H1 (cell line): ENCODE measurements at regions not wholly inside any gene's neighbourhood (a gene's known extent, or its start where the extent isn't known, plus 50 kb on each side); places are given as distances from the start of the nearest gene placed in this dataset.

ENCODE experiments used
- CTCF ChIA-PET: fragments of 300-600 bp; sonication (Branson Sonifier 250); formaldehyde crosslinking; loops from one replicate; lab custom pipeline; 2021; ENCODE audit not compliant: partially characterized antibody; lab: Charles Lee
- POLR2A ChIA-PET: fragments of 300-600 bp; sonication (Branson Sonifier 250); formaldehyde crosslinking; loops from one replicate; lab custom pipeline; 2021; ENCODE audit warnings: inconsistent platforms; ENCODE audit not compliant: partially characterized antibody; lab: Charles Lee
- DNase-seq, 2 experiments: peaks; one replicate each; pipeline versions ENCODE4 v3.0.0 to v3.0.0-alpha.2; 2010 to 2022; ENCODE audit warnings: low spot score in 2 of 2, low read depth in 1 of 2, mixed read lengths in 1 of 2
- FAIRE-seq: peaks from 2 replicates; lab custom pipeline; 2011; peaks lifted over from hg19 to GRCh38; lab: Jason Lieb, UNC
- H2AFZ ChIP-seq: 2 replicates; pipeline ENCODE4 v1.8.1; 2012; ENCODE audit warnings: low read length, inconsistent platforms
- H2AK5ac ChIP-seq: 2 replicates; pipeline ENCODE4 v1.6.1; 2013; ENCODE audit warnings: low read depth, low read length
- H2BK120ac ChIP-seq: replicated peaks from 2 replicates; pipeline ENCODE3; 2013; ENCODE audit warnings: low read depth, low read length, inconsistent platforms
- H2BK12ac ChIP-seq: 2 replicates; pipeline ENCODE4 v1.6.1; 2013; ENCODE audit warnings: low read depth, low read length
- H2BK15ac ChIP-seq: 2 replicates; pipeline ENCODE4 v1.6.1; 2013; ENCODE audit warnings: low read length
- H2BK20ac ChIP-seq: 2 replicates; pipeline ENCODE4 v1.6.1; 2013; ENCODE audit warnings: low read length
- H2BK5ac ChIP-seq: 2 replicates; pipeline ENCODE4 v1.6.1; 2013; ENCODE audit warnings: low read depth, low read length
- H3K14ac ChIP-seq: 2 replicates; pipeline ENCODE4 v1.6.1; 2013; ENCODE audit warnings: inconsistent platforms; ENCODE audit not compliant: insufficient read length
- H3K18ac ChIP-seq: 2 replicates; pipeline ENCODE4 v1.6.1; 2013; ENCODE audit warnings: low read length; ENCODE audit errors: extremely low read depth
- H3K23ac ChIP-seq: 2 replicates; pipeline ENCODE4 v1.6.1; 2013; ENCODE audit warnings: inconsistent platforms; ENCODE audit not compliant: insufficient read length
- H3K23me2 ChIP-seq: 2 replicates; pipeline ENCODE4 v1.6.1; 2013; ENCODE audit warnings: low read depth, low read length
- H3K27ac ChIP-seq: 2 replicates; pipeline ENCODE4 v1.6.1; 2011; ENCODE audit warnings: low read depth, low read length, inconsistent platforms
- H3K27me3 ChIP-seq, 4 experiments: replicated peaks in 1 of 4; 1 replicate in 1 of 4; 2 replicates in 3 of 4; pipeline versions ENCODE4 v1.6.1 to v1.8.1; 2011 to 2013; ENCODE audit warnings: low read length in 3 of 4, mild to moderate bottlenecking in 3 of 4, inconsistent platforms in 2 of 4, mixed read lengths in 2 of 4, moderate library complexity in 1 of 4; ENCODE audit not compliant: control insufficient read depth in 3 of 4, insufficient read depth in 3 of 4; ENCODE audit errors: extremely low read depth in 1 of 4
- H3K36me3 ChIP-seq, 4 experiments: 2 replicates each; pipeline versions ENCODE4 v1.6.1 to v1.8.1; 2011 to 2013; ENCODE audit warnings: mild to moderate bottlenecking in 4 of 4, low read length in 3 of 4, moderate library complexity in 2 of 4, control low read depth in 1 of 4, inconsistent platforms in 1 of 4; ENCODE audit not compliant: insufficient read depth in 4 of 4, control insufficient read depth in 2 of 4
- H3K4ac ChIP-seq: replicated peaks from 2 replicates; pipeline ENCODE3; 2013; ENCODE audit warnings: low read length, low read depth, mixed read lengths, inconsistent platforms; ENCODE audit not compliant: insufficient read length
- H3K4me1 ChIP-seq, 4 experiments: replicated peaks in 1 of 4; 1 replicate in 1 of 4; 2 replicates in 3 of 4; pipeline versions ENCODE4 v1.6.1 to v1.8.1; 2011 to 2013; ENCODE audit warnings: low read length in 3 of 4, inconsistent platforms in 2 of 4, mixed read lengths in 1 of 4; ENCODE audit not compliant: insufficient read depth in 4 of 4, control insufficient read depth in 3 of 4
- H3K4me2 ChIP-seq, 2 experiments: 2 replicates each; pipeline versions ENCODE4 v1.6.1 to v1.8.1; 2011 to 2013; ENCODE audit warnings: low read depth in 2 of 2, low read length in 2 of 2, control low read depth in 1 of 2, inconsistent platforms in 1 of 2, mild to moderate bottlenecking in 1 of 2; ENCODE audit not compliant: insufficient read depth in 1 of 2
- H3K4me3 ChIP-seq, 4 experiments: fragments of 200-600, 300-600 bp in 1 of 4; sonication (generic), shearing (Covaris generic), sonication (Bioruptor Twin) in 1 of 4; 2 replicates each; pipeline versions ENCODE4 v1.5.1 to v1.8.1; 2011 to 2016; ENCODE audit warnings: low read length in 4 of 4, low read depth in 3 of 4, control low read depth in 2 of 4, inconsistent platforms in 2 of 4, mild to moderate bottlenecking in 2 of 4, mixed read lengths in 1 of 4, moderate library complexity in 1 of 4; ENCODE audit not compliant: insufficient read depth in 2 of 4; ENCODE audit errors: extremely low read depth in 1 of 4
- H3K56ac ChIP-seq: replicated peaks from 2 replicates; pipeline ENCODE3; 2013; ENCODE audit warnings: low read depth, mild to moderate bottlenecking, mixed read lengths, low read length, inconsistent platforms; ENCODE audit not compliant: insufficient read length
- H3K79me1 ChIP-seq: 2 replicates; pipeline ENCODE4 v1.6.1; 2013; ENCODE audit warnings: low read depth, low read length, control low read depth
- H3K79me2 ChIP-seq, 2 experiments: 2 replicates each; pipeline versions ENCODE4 v1.6.1 to v1.8.1; 2012 to 2013; ENCODE audit warnings: low read length in 2 of 2, mild to moderate bottlenecking in 2 of 2, inconsistent platforms in 1 of 2; ENCODE audit not compliant: insufficient read depth in 2 of 2, control insufficient read depth in 1 of 2
- H3K9ac ChIP-seq, 4 experiments: replicated peaks in 1 of 4; 1 replicate in 1 of 4; 2 replicates in 3 of 4; pipeline versions ENCODE4 v1.6.1 to v1.8.1; 2011 to 2013; ENCODE audit warnings: low read depth in 3 of 4, low read length in 3 of 4, control low read depth in 2 of 4, mild to moderate bottlenecking in 2 of 4, moderate library complexity in 2 of 4, inconsistent platforms in 1 of 4; ENCODE audit errors: extremely low read depth in 1 of 4
- H3K9me3 ChIP-seq, 2 experiments: 2 replicates each; pipeline versions ENCODE4 v1.6.1 to v1.8.1; 2012 to 2013; ENCODE audit warnings: mild to moderate bottlenecking in 2 of 2, moderate library complexity in 2 of 2, control low read depth in 1 of 2, inconsistent platforms in 1 of 2, low read depth in 1 of 2, low read length in 1 of 2, mixed read lengths in 1 of 2; ENCODE audit not compliant: insufficient read depth in 2 of 2
- H4K20me1 ChIP-seq, 2 experiments: replicated peaks in 1 of 2; 2 replicates each; pipeline versions ENCODE3 to v1.8.1; 2011 to 2013; ENCODE audit warnings: inconsistent platforms in 2 of 2, low read length in 2 of 2, mild to moderate bottlenecking in 1 of 2; ENCODE audit not compliant: insufficient read depth in 2 of 2, control insufficient read depth in 1 of 2
- H4K5ac ChIP-seq: 2 replicates; pipeline ENCODE4 v1.6.1; 2013; ENCODE audit warnings: low read length, low read depth, mixed read lengths, inconsistent platforms; ENCODE audit not compliant: insufficient read length
- H4K8ac ChIP-seq: 2 replicates; pipeline ENCODE4 v1.8.0; 2013; ENCODE audit warnings: mild to moderate bottlenecking, moderate library complexity, low read length, inconsistent platforms; ENCODE audit not compliant: insufficient read depth; ENCODE audit errors: extremely low read depth
- H4K91ac ChIP-seq: replicated peaks from 2 replicates; pipeline ENCODE3; 2013; ENCODE audit warnings: low read length, mixed read lengths, inconsistent platforms; ENCODE audit not compliant: insufficient read length
- BRCA1 ChIP-seq: IDR thresholded peaks from 2 replicates; pipeline ENCODE4 v1.6.1; 2012; ENCODE audit warnings: low read depth, low read length, improper control_type of control experiment
- CEBPB ChIP-seq: IDR thresholded peaks from 2 replicates; pipeline ENCODE4 v1.6.1; 2012; ENCODE audit warnings: low read depth, low read length
- EZH2 ChIP-seq: fragments of 200-600 bp; sonication (generic); IDR thresholded peaks from 2 replicates; pipeline ENCODE4 v1.7.1; 2012; ENCODE audit warnings: low read depth, mild to moderate bottlenecking, moderate library complexity, low read length, inconsistent platforms; ENCODE audit not compliant: severe bottlenecking
- HDAC2 ChIP-seq, 2 experiments: fragments of 300-600 bp in 1 of 2; sonication (generic) in 1 of 2; IDR thresholded peaks; 2 replicates each; pipeline ENCODE4 v1.6.1; 2011 to 2012; ENCODE audit warnings: low read depth in 2 of 2, low read length in 2 of 2, mild to moderate bottlenecking in 2 of 2, moderate library complexity in 2 of 2, borderline replicate concordance in 1 of 2, inconsistent platforms in 1 of 2
- MAFK ChIP-seq: IDR thresholded peaks from 2 replicates; pipeline ENCODE4 v1.6.1; 2012; ENCODE audit warnings: low read depth, mild to moderate bottlenecking, improper control_type of control experiment, low read length
- PHF8 ChIP-seq: fragments of 200-600 bp; sonication (generic); conservative IDR thresholded peaks from 2 replicates; pipeline ENCODE4 v1.7.1; 2012; ENCODE audit warnings: low read depth, mild to moderate bottlenecking, inconsistent platforms, low read length, moderate library complexity
- POLR2A ChIP-seq, 2 experiments: IDR thresholded peaks; 1 replicate in 1 of 2; 2 replicates in 1 of 2; pipeline ENCODE4 v1.6.1; 2011; ENCODE audit warnings: low read depth in 2 of 2, low read length in 2 of 2, mild to moderate bottlenecking in 2 of 2; ENCODE audit errors: control extremely low read depth in 1 of 2
- POU5F1 ChIP-seq: IDR thresholded peaks from 2 replicates; pipeline ENCODE4 v1.6.1; 2011; ENCODE audit warnings: low read depth, mild to moderate bottlenecking, low read length, moderate library complexity
- RNF2 ChIP-seq: fragments of 200-900, 300-1000 bp; sonication (generic); IDR thresholded peaks from 2 replicates; pipeline ENCODE4 v1.7.1; 2016; ENCODE audit warnings: borderline replicate concordance, low read depth, mild to moderate bottlenecking, antibody characterized with exemption, low read length; ENCODE audit not compliant: poor library complexity, severe bottlenecking; ENCODE audit errors: missing control alignments
- SIRT6 ChIP-seq: IDR thresholded peaks from one replicate; pipeline ENCODE4 v1.7.1; 2012; ENCODE audit warnings: low read length, inconsistent platforms
- TBP ChIP-seq: IDR thresholded peaks from 2 replicates; pipeline ENCODE4 v1.6.1; 2011; ENCODE audit warnings: low read depth, low read length, improper control_type of control experiment
- TCF12 ChIP-seq: IDR thresholded peaks from 2 replicates; pipeline ENCODE4 v1.6.1; 2011; ENCODE audit warnings: low read depth, mild to moderate bottlenecking, low read length
- WGBS, 2 experiments: shearing (Covaris generic) in 1 of 2; methylation state at CpG; one replicate each; pipeline versions ENCODE4 v1.1.6 to v1.1.7; 2013 to 2015; ENCODE audit warnings: low lambda C conversion rate in 2 of 2, mixed read lengths in 2 of 2, inconsistent platforms in 1 of 2, low coverage in 1 of 2, missing lambda C conversion rate in 1 of 2; ENCODE audit not compliant: insufficient replicate concordance in 2 of 2, insufficient coverage in 1 of 2, insufficient read length in 1 of 2; ENCODE audit errors: extremely low coverage in 1 of 2, missing lambda C conversion rate in 1 of 2; 5-methylcytosine and 5-hydroxymethylcytosine counted together

DNA sequence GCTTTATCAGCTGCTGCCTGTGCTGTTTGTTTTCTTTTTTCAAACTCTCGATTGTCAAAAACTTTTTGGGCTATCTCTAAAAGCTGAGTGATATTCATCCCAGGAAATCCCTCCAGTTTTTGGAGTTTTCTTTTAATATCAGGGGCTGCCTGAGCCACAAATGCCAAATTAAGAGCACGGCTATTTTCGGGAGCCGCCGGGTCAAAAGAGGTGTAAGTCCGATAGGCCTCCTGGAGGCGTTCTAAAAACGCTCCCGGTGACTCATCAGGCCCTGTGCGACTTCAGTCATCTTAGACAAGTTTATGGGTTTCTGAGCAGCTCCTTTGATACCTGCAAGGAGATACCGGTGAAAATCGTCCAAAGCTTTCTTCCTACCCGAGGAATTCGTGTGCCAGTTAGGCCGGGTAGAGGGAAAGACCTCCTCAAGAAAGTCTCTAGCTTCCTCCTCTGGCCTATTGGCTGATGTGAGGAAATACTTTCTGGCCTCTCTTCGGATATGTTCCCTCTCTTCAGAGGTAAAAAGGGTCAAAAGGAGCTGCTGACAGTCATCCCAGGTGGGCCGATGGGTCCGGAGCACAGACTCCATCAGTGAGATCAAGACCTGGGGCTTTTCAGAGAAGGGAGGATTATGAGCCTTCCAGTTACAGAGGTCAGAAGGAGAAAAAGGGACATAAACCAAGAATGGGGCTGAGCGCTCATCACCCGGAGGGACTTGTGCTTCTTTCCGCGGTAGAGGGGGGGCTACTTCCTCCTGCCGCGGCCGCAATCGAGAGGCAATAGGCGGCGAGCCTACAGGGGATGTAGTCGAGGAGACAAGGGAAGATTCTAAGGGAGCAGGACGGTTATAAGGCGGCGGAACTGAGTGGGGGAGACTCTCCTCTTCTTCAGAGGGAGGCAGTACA, 151.1 kb downstream of the TRIM27 start:
- CTCF ChIA-PET: interaction anchor here (0.7 to 4.3 kb wide), 24 partner anchors 8 to 230 kb away, joined by 3 to 26 read pairs (median 4); no protein-coding TSS in a partner anchor
- no peak overlapping the region for H3K27ac ChIP-seq
- no peak for FAIRE-seq
- TF ChIP-seq PHF8: no peak
- TF ChIP-seq POLR2A (IDR thresholded peaks at IDR 0.05; ENCODE audit: control extremely low read depth in 1 of 2, low read depth in 2 of 2, low read length in 2 of 2): no peak
- TF ChIP-seq TCF12: no peak
- TF ChIP-seq POU5F1: no peak
- peak; percentile 79 for TF ChIP-seq RNF2
- no peak for TF ChIP-seq TBP
- TF ChIP-seq BRCA1: no peak
- TF ChIP-seq HDAC2 (IDR thresholded peaks at IDR 0.05; ENCODE audit: borderline replicate concordance in 1 of 2, low read depth in 2 of 2, low read length in 2 of 2): no peak
- no peak for TF ChIP-seq MAFK
- TF ChIP-seq CEBPB: no peak
- TF ChIP-seq EZH2: peak; percentile 79
- no peak for TF ChIP-seq SIRT6

More for the DNA sequence above, 151.1 kb downstream of the TRIM27 start:
- Histone ChIP-seq H3K56ac (no peak overlapping the region), H4K91ac (no peak overlapping the region), H2BK5ac (no peak overlapping the region), H4K8ac (no peak overlapping the region), H2BK20ac (no peak overlapping the region), H3K4me2 (peak overlapping the region; percentile 77), H3K9me3 (no peaks in the 10 kb centered on the region), H2BK120ac (no peak overlapping the region), H3K4me3 (peak overlapping the region; percentile 17 to 58 (median 31); a peak in 7 of 8 replicates), H2AK5ac (no peak overlapping the region), H3K9ac (no peak overlapping the region), H2BK12ac (peak overlapping the region; percentile 88), H4K5ac (no peak overlapping the region), H4K20me1 (peaks cover 9 to 11% of the 10 kb centered on the region in 2 experiments), H2AFZ (no peak overlapping the region), H3K23ac (no peak overlapping the region), H3K4ac (no peak overlapping the region), H2BK15ac (0 out of 2 replicates have a peak overlapping the region, but pooled peaks have one; percentile 37), H3K18ac (peak overlapping the region; percentile 72), H3K14ac (no peak overlapping the region), H3K79me2 (no peaks in the 10 kb centered on the region), H3K27me3 (peaks cover 74 to 90% (median 84%) of the 10 kb centered on the region in 4 experiments), H3K36me3 (no peaks in the 10 kb centered on the region), H3K79me1 (no peaks in the 10 kb centered on the region), H3K4me1 (peaks cover 5 to 40% (median 33%) of the 10 kb centered on the region in 4 experiments), H3K23me2 (peaks cover 7% of the 10 kb centered on the region)
- POLR2A ChIA-PET: interaction anchor here (0.9 to 2.6 kb wide), 5 partner anchors 10 to 93 kb away, joined by 3 to 10 read pairs (median 4); no protein-coding TSS in a partner anchor
- 7% methylated on average over 18 of the region's 32 CpGs; no CpG with 5 or more reads in 1 of the 2 experiments for WGBS, 2 experiments
- DNase-seq: no peak
